SHP77 (cell line): ENCODE measurements at regions not wholly inside any gene's neighbourhood (a gene's known extent, or its start where the extent isn't known, plus 50 kb on each side); places are given as distances from the start of the nearest gene placed in this dataset.

Experiments used
- DNase-seq, 2 experiments: peaks; one replicate each; lab custom pipeline; 2025; lab: John Stamatoyannopoulos, UW

GRCh38 chr13:82370316-82370715 is 1512.0 kb downstream of the SLITRK1 start:
- DNase-seq, result no peak

DNA sequence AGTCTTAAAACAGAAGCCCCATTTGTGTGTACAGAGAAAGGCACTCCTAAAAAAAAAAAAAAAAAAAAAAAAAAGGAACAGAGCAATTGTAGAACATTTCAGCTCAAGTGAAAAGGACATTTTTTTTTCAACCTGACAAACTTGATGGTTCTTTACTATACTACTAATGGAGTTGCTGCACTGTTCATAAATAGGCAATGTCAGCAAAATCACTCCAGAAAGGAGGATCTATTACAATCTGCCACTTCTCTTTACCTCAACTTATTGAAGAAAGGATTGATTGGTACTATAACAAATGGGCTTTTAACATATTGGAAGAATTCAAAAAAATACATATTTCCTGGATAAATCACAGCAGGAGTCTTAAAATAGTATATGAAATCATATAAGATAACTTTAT is 1517.7 kb downstream of the SLITRK1 start:
- no peak for DNase-seq

- DNase-seq, result no peak
Measured at GRCh38 chr13:82358284-82358683, 1524.0 kb downstream of the SLITRK1 start.

DNA sequence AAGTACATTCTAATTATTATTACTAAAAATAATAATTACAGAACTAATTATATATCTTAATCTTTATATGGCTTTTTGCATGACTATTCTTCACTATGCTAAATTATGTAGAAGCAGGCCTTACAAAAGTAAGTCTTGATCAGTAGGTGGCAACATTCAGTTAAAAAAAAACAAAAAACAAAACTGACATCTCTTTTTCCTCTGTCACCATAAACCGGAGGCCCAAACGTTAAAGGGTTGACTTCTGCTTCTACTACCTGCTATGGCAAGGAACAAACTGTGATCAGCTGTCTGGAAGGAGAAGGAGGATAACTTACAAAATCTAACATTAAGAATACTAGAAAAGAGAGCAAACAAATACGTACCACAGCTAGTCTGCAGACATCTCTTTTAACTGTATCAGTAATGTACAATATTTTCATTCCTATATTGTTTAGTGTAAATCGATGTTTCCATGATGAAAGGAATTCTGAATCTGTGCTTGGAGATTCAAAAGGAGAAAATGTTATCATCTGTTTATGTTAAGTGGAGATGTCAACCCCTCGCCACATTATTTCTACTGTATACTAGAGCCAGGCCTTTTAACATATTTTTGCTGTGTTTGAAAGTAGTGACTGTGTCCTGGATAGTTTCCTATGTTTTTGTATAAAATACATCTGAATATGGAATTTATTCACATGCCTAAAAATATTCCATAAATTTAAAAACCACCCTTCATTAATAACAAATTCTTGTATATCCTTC is 1525.4 kb downstream of the SLITRK1 start:
- DNase-seq, result no peak

DNA sequence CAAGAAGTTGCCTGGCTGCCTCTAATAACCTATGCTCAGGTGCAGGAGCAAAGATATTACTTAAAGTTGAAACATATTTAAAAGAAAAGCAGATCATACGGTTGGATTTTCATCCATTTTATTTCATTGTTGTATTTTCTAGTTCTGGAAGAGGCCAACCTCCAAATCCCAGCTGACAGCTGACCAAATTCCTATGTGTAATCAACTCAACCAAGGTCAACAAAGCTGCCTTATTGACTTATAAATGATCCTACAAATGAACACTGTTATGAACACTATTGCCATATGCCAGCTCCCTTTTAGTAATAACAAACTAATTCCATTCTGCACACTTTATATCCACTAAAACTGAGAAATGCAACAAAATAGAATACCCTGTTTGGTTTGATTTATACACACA is 1537.4 kb downstream of the SLITRK1 start:
- peak in 1 of 2 experiments; percentile 39 for DNase-seq

- DNase-seq, result no peak
Measured at GRCh38 chr13:82341116-82341515, 1541.2 kb downstream of the SLITRK1 start.

DNA sequence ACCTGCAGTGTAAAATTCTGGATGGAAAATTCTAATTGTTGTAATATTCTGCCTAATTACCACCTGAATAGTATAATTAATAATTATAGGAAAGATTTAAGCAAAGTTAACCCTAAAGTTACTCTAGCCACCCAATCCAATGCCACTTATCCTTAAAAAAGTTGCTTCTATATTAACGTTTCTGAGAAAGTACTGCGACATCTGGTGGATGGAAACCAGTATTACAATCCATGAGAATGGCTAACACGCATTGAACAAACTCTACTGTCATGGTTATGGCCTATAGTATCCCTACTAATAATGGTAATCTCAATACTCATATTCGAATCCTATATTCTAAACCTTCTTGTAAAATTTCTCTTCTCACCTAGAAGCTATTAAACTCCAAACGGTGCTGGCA is 1551.8 kb downstream of the SLITRK1 start:
- no peak for DNase-seq

- DNase-seq, result no peak
Measured at GRCh38 chr13:82323101-82323500, 1559.2 kb downstream of the SLITRK1 start.

- peak in 1 of 2 experiments; percentile 17 for DNase-seq
Measured at GRCh38 chr13:82305588-82305987, 1576.7 kb downstream of the SLITRK1 start.

- no peak for DNase-seq
Measured at GRCh38 chr13:82298106-82298505, 1584.2 kb downstream of the SLITRK1 start.

DNA sequence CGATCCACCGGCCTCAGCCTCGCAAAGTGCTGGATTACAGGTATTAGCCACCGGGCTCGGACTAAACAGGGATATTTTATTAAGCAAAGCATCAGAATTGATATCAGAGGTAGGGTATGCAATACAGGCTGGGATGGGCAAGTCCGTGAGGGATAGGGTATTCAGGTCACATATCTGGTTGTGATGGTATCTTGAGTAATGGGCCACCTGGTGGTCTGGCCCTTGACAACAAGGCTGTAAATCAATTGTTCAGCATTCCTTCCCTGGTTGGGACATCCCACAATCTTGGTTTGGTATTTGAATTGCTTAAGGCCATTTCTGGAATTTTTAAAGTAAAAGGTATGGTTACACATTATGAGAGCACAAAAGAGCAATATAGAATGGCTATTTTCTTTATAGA is 1588.0 kb downstream of the SLITRK1 start:
- no peak for DNase-seq

- DNase-seq, result no peak
Measured at GRCh38 chr13:82292334-82292733, 1589.9 kb downstream of the SLITRK1 start.

DNA sequence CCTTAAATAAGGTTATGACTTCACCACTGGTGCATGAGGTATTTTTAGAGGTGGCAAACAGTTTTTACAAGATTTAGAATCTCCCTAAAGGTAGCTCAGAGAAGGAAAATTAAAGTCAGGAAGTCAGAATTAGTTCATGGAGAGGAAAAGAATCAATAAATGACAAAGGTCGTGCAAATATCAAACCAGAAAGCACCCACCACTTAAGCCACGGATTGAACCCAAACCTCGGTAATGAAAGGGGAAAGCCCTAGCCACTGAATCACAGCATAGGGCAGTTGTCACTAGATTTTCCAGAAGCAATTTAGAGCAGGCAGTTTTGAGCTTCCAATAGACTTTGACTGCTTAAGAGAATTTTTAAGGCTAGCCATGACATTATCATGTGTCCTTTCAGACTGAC is 1590.4 kb downstream of the SLITRK1 start:
- DNase-seq, result no peak

DNA sequence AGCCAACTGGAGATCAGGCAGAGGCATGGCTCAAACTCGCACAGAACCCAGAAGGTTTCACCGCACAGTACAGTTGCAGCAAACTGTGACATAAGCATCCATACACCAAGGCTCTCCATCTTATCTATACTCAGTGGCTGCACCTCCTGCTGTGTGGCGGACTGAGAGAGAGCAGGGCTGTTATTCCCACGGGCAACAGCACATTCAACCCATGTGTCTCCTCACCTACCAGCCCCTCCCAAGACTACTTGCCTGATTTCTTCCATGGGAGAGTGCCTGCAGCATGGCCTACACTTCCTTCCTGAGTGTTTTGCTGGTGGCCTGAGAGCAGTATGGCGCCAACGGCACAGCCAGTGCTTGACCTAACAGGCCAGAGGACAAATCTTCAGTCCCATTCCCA is 1606.6 kb downstream of the SLITRK1 start:
- DNase-seq, result no peak

DNA sequence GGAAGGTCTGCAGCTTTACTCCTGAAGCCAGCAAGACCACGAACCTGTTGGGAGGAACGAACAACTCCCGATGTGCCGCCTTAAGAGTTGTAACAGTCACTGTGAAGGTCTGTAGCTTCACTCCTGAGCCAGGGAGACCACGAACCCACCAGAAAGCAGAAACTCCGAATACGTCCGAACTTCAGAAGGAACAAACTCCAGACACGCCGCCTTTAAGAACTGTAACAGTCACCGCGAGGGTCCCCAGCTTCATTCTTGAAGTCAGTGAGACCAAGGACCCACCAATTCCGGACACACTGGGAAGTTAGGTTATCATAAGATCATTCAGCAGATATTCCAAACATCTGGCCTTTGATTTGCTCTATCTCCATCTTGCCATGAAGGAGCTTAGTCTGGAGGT is 1623.0 kb downstream of the SLITRK1 start:
- no peak for DNase-seq

DNA sequence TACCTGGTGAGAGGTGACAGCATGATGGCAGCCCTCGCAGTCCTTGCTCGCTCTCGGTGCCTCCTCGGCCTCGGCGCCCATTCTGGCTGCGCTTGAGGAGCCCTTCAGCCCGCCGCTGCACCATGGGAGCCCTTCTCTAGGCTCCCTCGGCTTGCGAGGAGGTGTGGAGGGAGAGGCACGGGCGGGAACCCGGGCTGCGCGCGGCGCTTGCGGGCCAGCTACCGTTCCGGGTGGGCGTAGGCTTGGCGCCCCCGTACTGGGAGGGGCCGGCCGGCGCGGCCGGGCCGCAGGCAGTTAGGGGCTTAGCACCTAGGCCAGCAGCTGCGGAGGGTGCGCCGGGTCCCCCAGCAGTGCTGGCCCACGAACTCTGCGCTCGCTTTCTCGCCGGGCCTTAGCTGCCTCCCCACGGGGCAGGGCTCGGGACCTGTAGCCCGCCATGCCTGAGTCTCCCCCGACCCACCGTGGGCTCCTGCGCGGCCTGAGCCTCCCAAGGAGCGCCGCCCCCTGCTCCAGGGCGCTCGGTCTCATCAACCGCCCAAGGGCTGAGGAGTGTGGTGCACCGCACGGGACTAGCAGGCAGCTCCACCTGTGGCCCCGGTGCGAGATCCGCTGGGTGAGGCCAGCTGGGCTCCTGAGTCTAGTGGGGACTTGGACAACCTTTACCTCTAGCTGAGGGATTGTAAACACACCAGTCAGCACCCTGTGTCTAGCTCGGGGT is 1624.3 kb downstream of the SLITRK1 start:
- DNase-seq, result no peak

GRCh38 chr13:82248762-82249161 is 1633.5 kb downstream of the SLITRK1 start:
- no peak for DNase-seq

GRCh38 chr13:82245860-82246259 is 1636.4 kb downstream of the SLITRK1 start:
- no peak for DNase-seq

DNA sequence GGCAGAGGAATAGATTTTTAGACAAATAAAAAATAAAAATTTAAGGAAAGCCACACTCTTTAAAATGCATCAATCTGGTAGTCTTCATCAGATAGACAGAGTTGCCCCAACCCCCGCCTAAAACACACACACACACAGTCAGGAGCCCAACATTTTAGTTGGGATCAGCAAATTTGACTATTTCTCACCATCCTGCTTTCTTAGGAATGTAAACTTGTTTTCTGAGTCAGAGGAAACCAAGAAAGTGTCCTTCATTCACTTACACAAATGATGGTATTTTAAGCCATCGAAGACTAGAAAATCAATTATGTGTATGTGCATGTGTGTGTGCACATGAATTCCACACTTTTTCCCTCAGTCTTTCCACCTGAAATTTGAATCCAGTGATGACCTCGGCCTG is 1657.5 kb downstream of the SLITRK1 start:
- DNase-seq, result no peak

GRCh38 chr13:82221621-82222020 is 1660.7 kb downstream of the SLITRK1 start:
- no peak for DNase-seq

DNA sequence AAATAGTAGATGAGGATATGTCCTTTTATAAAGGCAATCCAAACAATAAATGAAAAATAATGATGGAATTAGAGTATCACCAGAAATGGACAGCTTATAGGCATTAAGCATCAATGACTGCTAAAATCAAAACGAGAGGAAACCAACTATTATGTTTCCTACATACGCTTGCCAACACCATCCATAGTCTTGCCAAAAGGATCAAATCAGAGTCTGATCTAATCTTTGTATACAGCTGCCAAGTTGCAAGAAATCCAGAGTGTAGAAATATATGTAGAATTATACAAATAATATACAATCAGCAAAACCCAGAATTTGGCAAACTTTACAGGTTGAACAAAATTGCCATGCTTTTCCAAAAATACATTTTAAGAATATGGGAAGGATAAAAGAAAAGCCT is 1661.6 kb downstream of the SLITRK1 start:
- no peak for DNase-seq

DNA sequence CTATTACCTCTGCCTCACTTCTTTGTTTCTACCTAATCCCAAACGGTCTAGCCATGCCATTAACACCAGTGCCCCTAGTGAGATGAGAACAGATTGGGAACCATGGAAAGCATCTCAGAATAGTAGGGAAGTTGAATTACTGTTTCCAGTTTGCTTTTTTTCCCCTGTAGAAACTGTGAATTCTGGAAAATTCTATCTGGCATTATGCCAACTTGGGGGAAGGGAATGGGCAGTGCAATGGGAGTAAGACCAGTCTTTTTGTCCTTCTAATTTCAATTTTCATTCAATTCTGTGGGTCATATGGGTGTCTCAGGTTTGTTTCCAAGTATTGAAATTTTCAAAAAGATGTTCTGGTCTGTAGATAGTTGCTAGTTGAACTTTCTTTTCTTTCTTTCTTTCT is 1666.1 kb downstream of the SLITRK1 start:
- no peak for DNase-seq

- no peak for DNase-seq
Measured at GRCh38 chr13:82214341-82214740, 1667.9 kb downstream of the SLITRK1 start.

DNA sequence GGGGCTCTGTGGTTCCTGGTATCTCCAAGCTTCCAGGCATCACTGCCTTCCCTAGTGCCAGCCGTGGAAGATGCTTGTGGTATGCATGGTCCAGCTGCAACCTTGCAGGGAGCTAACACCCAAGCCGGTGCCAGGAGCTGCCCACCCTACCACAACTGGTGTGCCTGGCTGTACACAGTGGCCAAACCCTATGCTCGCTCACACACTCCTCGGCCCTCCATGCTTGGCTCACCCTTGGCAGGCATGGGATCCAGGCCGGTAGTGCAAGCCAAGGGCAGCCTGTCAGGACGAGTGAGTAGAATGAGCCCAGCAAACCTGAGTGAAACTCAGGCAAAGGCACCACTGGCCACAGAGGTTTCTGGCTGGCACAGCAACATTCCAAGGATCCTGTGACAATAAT is 1676.0 kb downstream of the SLITRK1 start:
- DNase-seq, result no peak
